ENCODE measurements at regions not wholly inside any gene's neighbourhood (a gene's known extent, or its start where the extent isn't known, plus 50 kb on each side); places are given as distances from the start of the nearest gene placed in this dataset.
A peak's percentile ranks its signal among the peaks of the same experiment; 100 is the strongest.

GRCh38 chr16:14338236-14338635, 267.1 kb downstream of the MRTFB start:
- no peak for DNase-seq (ENCODE audit: low read depth)
- H3K4me3 ChIP-seq (replicated peaks; ENCODE audit: low read depth, low read length) = no peak overlapping the region
- TF ChIP-seq CTCF (IDR thresholded peaks at IDR 0.05; ENCODE audit: low read length, missing control alignments) = no peak

DNA sequence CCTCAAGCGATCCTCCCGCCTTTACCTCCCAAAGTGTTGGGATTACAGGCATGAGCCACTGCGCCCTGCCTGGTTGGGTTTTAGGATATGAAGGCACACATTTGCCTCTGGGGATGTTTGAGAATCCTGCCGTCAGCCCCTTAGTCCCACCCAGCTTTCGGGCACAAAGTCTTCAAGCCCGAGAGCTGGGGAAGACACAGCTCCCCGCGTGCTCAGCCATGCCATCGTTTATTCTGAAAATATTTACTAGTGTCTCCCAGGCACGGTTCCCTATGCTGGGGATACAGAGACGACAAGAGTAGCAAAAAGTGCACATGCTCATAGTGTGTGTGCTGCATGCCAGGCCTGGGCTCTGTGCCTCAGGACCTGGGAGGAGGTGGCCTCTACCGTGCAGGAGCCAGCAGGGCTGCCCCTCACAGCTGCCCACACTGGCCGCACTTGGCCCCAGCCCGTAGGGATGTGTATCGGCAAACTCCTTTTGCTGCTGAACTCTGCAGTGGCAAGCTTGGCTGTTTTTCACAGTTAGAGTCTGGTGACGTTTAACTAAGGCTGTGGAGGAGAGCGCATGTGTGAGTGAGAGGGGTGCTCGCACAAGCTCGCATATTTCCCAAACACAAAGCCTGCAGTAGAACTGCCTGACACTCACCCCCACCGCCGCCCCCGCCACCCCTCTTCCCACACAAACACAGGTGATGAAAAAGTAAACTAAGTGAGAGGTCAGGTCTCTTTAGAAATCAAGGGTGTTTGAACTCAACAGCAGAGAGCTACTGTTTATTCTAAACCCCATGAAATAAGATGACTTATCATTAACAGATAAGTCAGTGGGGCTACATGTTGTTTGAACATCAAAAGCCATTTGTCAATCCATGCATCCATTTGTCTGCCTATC, 266.4 kb downstream of the MRTFB start:
- no peak for TF ChIP-seq CTCF (IDR thresholded peaks at IDR 0.05; ENCODE audit: low read length, missing control alignments)
- peak; percentile 27 for DNase-seq (ENCODE audit: low read depth)
- H3K4me3 ChIP-seq (replicated peaks; ENCODE audit: low read depth, low read length) = no peak overlapping the region

GRCh38 chr16:14335297-14335696, 264.2 kb downstream of the MRTFB start:
- no peak for TF ChIP-seq CTCF (IDR thresholded peaks at IDR 0.05; ENCODE audit: low read length, missing control alignments)
- H3K4me3 ChIP-seq (replicated peaks; ENCODE audit: low read depth, low read length) = no peak overlapping the region
- no peak for DNase-seq (ENCODE audit: low read depth)

DNA sequence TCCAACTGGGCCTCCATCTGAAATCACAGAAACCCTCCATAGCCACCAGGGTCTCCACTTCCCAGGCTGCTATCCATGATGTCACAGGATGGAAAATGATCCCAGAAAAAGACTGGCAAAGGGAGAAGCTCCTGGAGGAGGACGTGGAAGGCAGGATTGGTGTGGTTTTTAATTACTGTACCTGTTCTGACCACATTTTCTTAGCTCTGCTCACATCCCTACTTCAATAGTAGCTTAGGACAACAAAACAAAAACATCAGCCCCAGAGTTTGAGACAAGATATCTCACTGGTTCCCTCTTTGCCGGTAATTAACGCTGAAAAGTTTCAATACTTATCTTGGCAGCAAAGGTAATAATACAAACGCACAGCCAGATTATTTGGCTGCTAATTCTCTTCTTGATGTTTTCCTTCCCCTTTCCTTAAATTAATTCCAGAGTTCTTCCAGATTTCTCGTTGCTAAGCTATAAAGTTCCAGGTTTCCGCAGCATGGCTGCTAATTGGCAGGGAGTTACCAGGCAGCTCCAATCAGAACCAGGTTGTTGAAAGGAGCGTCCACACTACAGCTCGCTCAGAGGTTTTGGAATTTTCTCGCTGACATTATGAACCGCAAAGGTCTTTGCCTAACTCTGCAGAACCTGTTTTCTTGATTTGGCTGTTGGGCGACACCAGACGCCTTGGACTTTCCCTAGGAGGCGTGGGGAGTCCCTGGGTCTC, 263.4 kb downstream of the MRTFB start:
- no peak for TF ChIP-seq CTCF (IDR thresholded peaks at IDR 0.05; ENCODE audit: low read length, missing control alignments)
- peak; percentile 53 for DNase-seq (ENCODE audit: low read depth)
- no peak overlapping the region for H3K4me3 ChIP-seq (replicated peaks; ENCODE audit: low read depth, low read length)

DNA sequence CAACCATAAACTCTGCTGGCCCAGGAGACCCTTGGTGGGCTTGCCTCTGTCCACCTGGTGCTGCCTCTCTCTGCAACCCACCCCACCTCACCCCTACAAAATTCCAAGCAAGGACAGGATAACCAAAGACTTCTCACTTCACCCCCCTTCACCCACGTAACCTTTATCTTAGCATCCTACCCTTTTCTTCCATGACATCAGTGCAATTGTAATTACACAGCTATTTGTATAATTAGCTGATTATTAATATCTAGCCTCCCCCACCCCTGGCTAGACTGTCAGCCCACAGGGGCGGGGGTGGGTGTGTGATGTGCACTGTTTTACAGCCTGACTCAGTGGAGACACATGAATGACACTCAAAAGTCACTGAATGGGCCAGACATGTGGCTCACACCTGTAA, 262.2 kb downstream of the MRTFB start:
- no peak for TF ChIP-seq CTCF (IDR thresholded peaks at IDR 0.05; ENCODE audit: low read length, missing control alignments)
- no peak for DNase-seq (ENCODE audit: low read depth)
- no peak overlapping the region for H3K4me3 ChIP-seq (replicated peaks; ENCODE audit: low read depth, low read length)

- H3K4me3 ChIP-seq (replicated peaks; ENCODE audit: low read depth, low read length) = no peak overlapping the region
- no peak for DNase-seq (ENCODE audit: low read depth)
- no peak for TF ChIP-seq CTCF (IDR thresholded peaks at IDR 0.05; ENCODE audit: low read length, missing control alignments)
Observed at GRCh38 chr16:14331020-14331419, 259.9 kb downstream of the MRTFB start.

All from fibroblast of pulmonary artery (primary cell).